ENCODE measurements at regions not wholly inside any gene's neighbourhood (a gene's known extent, or its start where the extent isn't known, plus 50 kb on each side); places are given as distances from the start of the nearest gene placed in this dataset.

DNA sequence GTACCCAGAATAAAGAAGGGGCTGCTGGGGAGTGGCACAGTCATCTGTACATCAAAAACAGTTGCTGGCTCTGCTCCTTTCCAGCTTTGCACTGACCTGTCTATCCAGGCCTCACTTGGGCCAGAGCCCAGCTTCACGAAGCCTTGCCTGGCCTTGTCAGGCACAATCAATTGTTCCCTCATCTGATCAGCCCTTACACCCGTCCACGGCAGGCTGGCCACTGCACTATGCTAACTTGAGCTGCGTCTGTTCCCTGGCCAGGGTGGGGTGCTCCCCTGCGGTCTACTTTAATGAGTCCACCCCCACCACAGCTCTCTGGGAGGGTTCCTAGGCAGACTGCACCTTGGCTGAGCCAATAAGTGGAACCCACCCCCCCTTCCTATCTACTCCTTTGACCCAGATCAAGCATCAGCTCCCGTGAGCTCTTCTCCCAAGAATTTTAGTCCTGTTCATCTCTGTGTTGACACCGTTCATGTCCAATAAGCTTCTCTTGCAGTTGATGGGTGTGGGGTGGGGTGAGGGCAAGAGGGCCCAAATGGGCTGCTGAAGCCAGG is 74.3 kb upstream of the MLN start:
- TF ChIP-seq, protein P1, sequence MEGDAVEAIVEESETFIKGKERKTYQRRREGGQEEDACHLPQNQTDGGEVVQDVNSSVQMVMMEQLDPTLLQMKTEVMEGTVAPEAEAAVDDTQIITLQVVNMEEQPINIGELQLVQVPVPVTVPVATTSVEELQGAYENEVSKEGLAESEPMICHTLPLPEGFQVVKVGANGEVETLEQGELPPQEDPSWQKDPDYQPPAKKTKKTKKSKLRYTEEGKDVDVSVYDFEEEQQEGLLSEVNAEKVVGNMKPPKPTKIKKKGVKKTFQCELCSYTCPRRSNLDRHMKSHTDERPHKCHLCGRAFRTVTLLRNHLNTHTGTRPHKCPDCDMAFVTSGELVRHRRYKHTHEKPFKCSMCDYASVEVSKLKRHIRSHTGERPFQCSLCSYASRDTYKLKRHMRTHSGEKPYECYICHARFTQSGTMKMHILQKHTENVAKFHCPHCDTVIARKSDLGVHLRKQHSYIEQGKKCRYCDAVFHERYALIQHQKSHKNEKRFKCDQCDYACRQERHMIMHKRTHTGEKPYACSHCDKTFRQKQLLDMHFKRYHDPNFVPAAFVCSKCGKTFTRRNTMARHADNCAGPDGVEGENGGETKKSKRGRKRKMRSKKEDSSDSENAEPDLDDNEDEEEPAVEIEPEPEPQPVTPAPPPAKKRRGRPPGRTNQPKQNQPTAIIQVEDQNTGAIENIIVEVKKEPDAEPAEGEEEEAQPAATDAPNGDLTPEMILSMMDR (IDR thresholded peaks at IDR 0.05; ENCODE audit: low read depth, low read length, missing control alignments) = no peak
- in situ Hi-C loops (cut with HindIII; ENCODE audit: low sequenced_read_pairs) = loop anchor here (10.0 kb wide), 1 partner anchor 67 kb away; no protein-coding TSS in a partner anchor
- DNase-seq (ENCODE audit: low read depth) = no peak
- no peak overlapping the region for H3K4me3 ChIP-seq (ENCODE audit: low read depth, low read length)

DNA sequence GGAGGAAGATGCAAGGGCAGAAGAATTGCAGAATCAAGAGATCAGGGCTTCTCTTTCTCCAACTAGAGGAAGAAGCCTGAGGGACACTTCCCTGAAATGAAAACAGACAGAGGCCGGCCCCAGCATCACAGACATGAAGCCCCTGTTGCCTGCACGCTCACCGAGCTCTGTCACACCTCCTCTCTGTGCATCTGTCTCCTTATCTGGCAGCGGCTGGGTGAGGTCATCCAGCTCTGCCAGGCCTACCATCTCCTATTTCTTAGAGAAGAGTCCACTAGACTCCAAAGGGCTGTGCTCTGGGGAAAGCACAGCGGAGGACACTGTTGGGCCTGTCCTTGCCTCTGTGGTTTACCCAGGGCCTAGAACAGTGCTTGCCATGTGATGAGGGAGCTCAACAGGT is 71.9 kb upstream of the MLN start:
- in situ Hi-C loops (cut with HindIII; ENCODE audit: low sequenced_read_pairs) = loop anchor here (10.0 kb wide), 1 partner anchor 69 kb away; no protein-coding TSS in a partner anchor
- TF ChIP-seq, protein P1 (IDR thresholded peaks at IDR 0.05; ENCODE audit: low read depth, low read length, missing control alignments) = no peak
- no peak overlapping the region for H3K4me3 ChIP-seq (ENCODE audit: low read depth, low read length)
- no peak for DNase-seq (ENCODE audit: low read depth)

DNA sequence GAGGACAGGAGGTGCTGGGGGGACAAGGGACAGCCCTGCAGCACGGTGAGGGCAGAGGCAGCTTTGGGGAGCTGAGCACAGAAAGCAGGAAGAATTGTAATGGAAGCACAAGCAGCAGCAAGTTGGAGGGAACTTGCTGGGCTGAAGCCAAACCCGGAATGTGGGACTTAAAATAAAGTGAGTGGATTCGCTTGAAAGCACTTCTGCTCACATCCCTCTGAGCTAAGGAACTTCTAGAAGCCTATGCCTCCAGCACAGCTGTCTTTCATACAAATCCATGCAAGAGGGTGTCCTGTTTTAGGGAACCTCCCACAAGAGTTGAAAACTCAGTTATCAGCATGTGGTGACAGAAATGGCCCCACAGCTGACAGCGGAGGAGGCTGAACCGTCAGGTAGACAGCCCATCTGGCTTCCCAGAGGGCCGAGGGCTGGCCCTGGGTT is 71.4 kb upstream of the MLN start:
- TF ChIP-seq, protein P1 (IDR thresholded peaks at IDR 0.05; ENCODE audit: low read depth, low read length, missing control alignments) = no peak
- in situ Hi-C loops (cut with HindIII; ENCODE audit: low sequenced_read_pairs) = loop anchor here (10.0 kb wide), 1 partner anchor 70 kb away; no protein-coding TSS in a partner anchor
- no peak for DNase-seq (ENCODE audit: low read depth)
- no peak overlapping the region for H3K4me3 ChIP-seq (ENCODE audit: low read depth, low read length)

DNA sequence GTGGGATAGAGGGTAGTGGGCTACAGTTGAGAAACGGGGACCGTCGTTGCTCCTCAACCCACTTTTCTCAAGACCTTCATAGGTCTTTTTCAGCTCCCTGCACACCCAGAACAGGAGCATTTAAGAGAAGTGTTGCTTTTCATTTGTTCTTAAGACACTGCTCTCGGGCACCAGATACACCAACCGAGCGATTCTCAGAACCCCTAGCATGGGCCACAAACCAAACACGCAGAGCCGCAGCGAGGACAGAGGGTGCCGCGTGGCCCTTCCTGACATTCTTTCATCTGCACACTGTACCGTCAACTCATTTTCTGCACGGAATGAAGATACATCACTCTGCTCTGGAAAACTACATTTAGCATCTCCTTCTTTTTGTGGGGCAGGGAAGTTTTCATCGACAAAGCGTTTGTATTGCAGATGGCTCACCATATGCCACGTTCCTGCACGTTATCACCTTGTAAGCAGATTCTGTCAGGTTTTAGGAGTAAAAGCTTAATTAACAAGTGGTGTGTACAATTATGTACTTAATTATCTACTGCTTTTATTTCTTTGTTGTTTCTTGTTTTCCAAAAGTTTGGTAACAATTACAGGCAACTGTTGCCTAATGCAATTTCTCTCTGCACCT is 70.4 kb upstream of the MLN start:
- in situ Hi-C loops (cut with HindIII; ENCODE audit: low sequenced_read_pairs) = loop anchor here (10.0 kb wide), 1 partner anchor 71 kb away; no protein-coding TSS in a partner anchor
- H3K4me3 ChIP-seq (ENCODE audit: low read depth, low read length) = no peak overlapping the region
- TF ChIP-seq, protein P1 (IDR thresholded peaks at IDR 0.05; ENCODE audit: low read depth, low read length, missing control alignments) = no peak
- no peak for DNase-seq (ENCODE audit: low read depth)

DNA sequence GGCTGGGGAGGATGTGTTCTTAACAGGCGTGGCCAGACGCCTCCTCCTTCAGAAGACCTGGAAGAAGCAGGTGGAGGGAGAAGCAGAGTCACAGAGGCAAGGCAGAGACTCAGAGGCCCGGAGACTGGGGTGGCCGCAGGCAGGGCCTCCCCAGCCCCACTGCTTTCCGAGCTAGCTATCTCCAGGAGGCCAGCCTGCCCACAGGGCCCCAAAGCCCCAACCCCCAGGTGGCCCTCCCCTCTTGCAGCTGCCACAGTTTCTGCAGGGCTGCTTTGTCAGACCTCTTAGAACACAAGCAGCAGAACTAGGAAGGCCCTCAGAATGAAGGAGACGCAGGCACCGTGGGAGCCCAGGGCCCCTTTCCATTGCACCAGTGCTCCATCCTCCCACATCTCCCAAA is 69.0 kb upstream of the MLN start:
- no peak for DNase-seq (ENCODE audit: low read depth)
- TF ChIP-seq, protein P1 (IDR thresholded peaks at IDR 0.05; ENCODE audit: low read depth, low read length, missing control alignments) = no peak
- in situ Hi-C loops (cut with HindIII; ENCODE audit: low sequenced_read_pairs) = loop anchor here (10.0 kb wide), 1 partner anchor 72 kb away; no protein-coding TSS in a partner anchor

DNA sequence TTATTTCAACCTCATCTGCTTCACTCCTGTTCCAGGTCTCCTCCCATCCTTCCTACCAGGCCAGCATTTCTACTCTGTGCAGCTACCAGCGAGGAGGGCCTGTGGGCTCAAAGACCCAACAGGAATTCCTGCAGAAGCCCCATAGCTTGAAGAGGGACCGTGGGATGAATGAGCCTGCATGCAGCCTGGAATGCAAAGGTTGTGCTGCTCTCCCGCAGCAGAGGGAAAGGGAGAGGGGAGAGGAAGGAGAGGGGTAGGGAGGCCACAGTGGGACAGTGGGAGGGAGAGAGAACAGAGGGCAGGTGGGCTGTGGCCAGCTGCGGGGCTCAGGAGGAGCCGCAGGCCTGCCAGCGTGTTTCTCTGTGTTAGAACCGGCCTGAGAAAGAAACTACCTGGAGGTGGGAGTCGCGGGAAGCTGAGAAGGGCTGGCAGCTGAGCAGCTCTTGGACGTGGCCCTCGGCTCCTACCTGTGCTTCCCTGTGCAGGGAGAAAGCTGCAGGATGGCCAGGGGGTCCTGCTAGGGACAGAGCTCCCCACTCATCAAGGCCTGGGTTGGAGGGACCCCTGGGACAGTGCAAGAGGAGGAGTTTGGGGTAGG is 66.1 kb upstream of the MLN start:
- no peak overlapping the region for H3K4me3 ChIP-seq (ENCODE audit: low read depth, low read length)
- TF ChIP-seq, protein P1 (IDR thresholded peaks at IDR 0.05; ENCODE audit: low read depth, low read length, missing control alignments) = no peak

More for the DNA sequence above, 69.0 kb upstream of the MLN start:
- H3K4me3 ChIP-seq (ENCODE audit: low read depth, low read length) = no peak overlapping the region

More for the DNA sequence above, 66.1 kb upstream of the MLN start:
- in situ Hi-C loops (cut with HindIII; ENCODE audit: low sequenced_read_pairs) = loop anchor here (10.0 kb wide), 1 partner anchor 75 kb away; no protein-coding TSS in a partner anchor
- DNase-seq (ENCODE audit: low read depth) = no peak

Data from astrocyte of the cerebellum (primary cell).